ENCODE measurements at regions not wholly inside any gene's neighbourhood (a gene's known extent, or its start where the extent isn't known, plus 50 kb on each side); places are given as distances from the start of the nearest gene placed in this dataset.

DNA sequence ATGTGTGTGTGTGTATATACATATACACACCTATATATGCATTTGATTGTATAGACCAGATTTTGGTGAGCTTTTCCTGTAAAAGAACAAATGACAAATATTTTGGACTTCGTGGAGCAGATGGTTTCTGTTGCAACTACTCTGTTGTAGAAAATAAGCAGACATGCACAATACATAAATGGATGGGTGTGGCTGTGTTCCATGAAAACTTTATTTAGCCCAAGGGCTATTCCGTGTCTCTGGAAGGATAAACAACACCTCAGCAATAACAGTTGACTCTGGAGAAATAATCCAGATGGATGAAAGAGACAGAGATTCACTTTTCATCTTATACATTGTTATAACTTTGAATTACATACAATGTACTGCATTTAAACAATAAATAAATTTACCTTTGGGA, 441.4 kb downstream of the CNTN3 start:
- H3K9me2 ChIP-seq (ENCODE audit: insufficient read depth, low read length) = no peaks in the 10 kb centered on the region
- H2AFZ ChIP-seq (ENCODE audit: low read depth, low read length) = no peak overlapping the region
- no peaks in the 10 kb centered on the region for H3K79me2 ChIP-seq (replicated peaks; ENCODE audit: insufficient read depth, low read length)
- no peak overlapping the region for H3K4me2 ChIP-seq (ENCODE audit: low read length)
- no peak overlapping the region for H3K9ac ChIP-seq (ENCODE audit: low read length)
- no peaks in the 10 kb centered on the region for H3K36me3 ChIP-seq (ENCODE audit: insufficient read depth, low read length)
- H3F3A ChIP-seq (ENCODE audit: insufficient read depth, low read length, poor library complexity, severe bottlenecking) = no peaks in the 10 kb centered on the region
- no peaks in the 10 kb centered on the region for H3K27me3 ChIP-seq (ENCODE audit: insufficient read depth, low read depth, low read length)
- H3K9me3 ChIP-seq (ENCODE audit: low read length) = no peaks in the 10 kb centered on the region
- no peak overlapping the region for H3K4me3 ChIP-seq (ENCODE audit: low read length)
- no peaks in the 10 kb centered on the region for H4K20me1 ChIP-seq (ENCODE audit: insufficient read depth)
- no peak overlapping the region for H3K27ac ChIP-seq (ENCODE audit: low read length)
- no peak for TF ChIP-seq TAF1 (IDR thresholded peaks at IDR 0.05; ENCODE audit: low read depth)
- TF ChIP-seq POLR2AphosphoS5 (IDR thresholded peaks at IDR 0.05) = no peak
- no peak for TF ChIP-seq CTCF (IDR thresholded peaks at IDR 0.05; ENCODE audit: poor library complexity, severe bottlenecking)
- TF ChIP-seq SMC3 (conservative IDR thresholded peaks at IDR 0.05; ENCODE audit: poor library complexity) = no peak
- no peak for TF ChIP-seq EZH2 (IDR thresholded peaks at IDR 0.05; ENCODE audit: borderline replicate concordance, insufficient read depth, low read length, poor library complexity, severe bottlenecking)
- TF ChIP-seq RAD21 (conservative IDR thresholded peaks at IDR 0.05) = no peak
- no peak for TF ChIP-seq EP300 (conservative IDR thresholded peaks at IDR 0.05; ENCODE audit: poor library complexity, severe bottlenecking)
- TF ChIP-seq MXI1 (conservative IDR thresholded peaks at IDR 0.05; ENCODE audit: poor library complexity, severe bottlenecking) = no peak
- TF ChIP-seq, protein P1, sequence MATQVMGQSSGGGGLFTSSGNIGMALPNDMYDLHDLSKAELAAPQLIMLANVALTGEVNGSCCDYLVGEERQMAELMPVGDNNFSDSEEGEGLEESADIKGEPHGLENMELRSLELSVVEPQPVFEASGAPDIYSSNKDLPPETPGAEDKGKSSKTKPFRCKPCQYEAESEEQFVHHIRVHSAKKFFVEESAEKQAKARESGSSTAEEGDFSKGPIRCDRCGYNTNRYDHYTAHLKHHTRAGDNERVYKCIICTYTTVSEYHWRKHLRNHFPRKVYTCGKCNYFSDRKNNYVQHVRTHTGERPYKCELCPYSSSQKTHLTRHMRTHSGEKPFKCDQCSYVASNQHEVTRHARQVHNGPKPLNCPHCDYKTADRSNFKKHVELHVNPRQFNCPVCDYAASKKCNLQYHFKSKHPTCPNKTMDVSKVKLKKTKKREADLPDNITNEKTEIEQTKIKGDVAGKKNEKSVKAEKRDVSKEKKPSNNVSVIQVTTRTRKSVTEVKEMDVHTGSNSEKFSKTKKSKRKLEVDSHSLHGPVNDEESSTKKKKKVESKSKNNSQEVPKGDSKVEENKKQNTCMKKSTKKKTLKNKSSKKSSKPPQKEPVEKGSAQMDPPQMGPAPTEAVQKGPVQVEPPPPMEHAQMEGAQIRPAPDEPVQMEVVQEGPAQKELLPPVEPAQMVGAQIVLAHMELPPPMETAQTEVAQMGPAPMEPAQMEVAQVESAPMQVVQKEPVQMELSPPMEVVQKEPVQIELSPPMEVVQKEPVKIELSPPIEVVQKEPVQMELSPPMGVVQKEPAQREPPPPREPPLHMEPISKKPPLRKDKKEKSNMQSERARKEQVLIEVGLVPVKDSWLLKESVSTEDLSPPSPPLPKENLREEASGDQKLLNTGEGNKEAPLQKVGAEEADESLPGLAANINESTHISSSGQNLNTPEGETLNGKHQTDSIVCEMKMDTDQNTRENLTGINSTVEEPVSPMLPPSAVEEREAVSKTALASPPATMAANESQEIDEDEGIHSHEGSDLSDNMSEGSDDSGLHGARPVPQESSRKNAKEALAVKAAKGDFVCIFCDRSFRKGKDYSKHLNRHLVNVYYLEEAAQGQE (IDR thresholded peaks at IDR 0.05; ENCODE audit: borderline replicate concordance) = no peak

- H2AFZ ChIP-seq (ENCODE audit: low read depth, low read length) = no peak overlapping the region
- H3K79me2 ChIP-seq (replicated peaks; ENCODE audit: insufficient read depth, low read length) = no peaks in the 10 kb centered on the region
- H4K20me1 ChIP-seq (ENCODE audit: insufficient read depth) = no peaks in the 10 kb centered on the region
Observed at GRCh38 chr3:74167926-74168325, 446.5 kb downstream of the CNTN3 start.

More at GRCh38 chr3:74167926-74168325, 446.5 kb downstream of the CNTN3 start:
- H3K27ac ChIP-seq (ENCODE audit: low read length) = no peak overlapping the region
- no peaks in the 10 kb centered on the region for H3K27me3 ChIP-seq (ENCODE audit: insufficient read depth, low read depth, low read length)
- no peaks in the 10 kb centered on the region for H3K9me3 ChIP-seq (ENCODE audit: low read length)
- no peak overlapping the region for H3K4me2 ChIP-seq (ENCODE audit: low read length)
- no peak overlapping the region for H3K9ac ChIP-seq (ENCODE audit: low read length)
- no peaks in the 10 kb centered on the region for H3K9me2 ChIP-seq (ENCODE audit: insufficient read depth, low read length)
- H3K4me3 ChIP-seq (ENCODE audit: low read length) = no peak overlapping the region
- TF ChIP-seq CTCF (IDR thresholded peaks at IDR 0.05; ENCODE audit: poor library complexity, severe bottlenecking) (no peak), EP300 (conservative IDR thresholded peaks at IDR 0.05; ENCODE audit: poor library complexity, severe bottlenecking) (no peak), TAF1 (IDR thresholded peaks at IDR 0.05; ENCODE audit: low read depth) (no peak), RAD21 (conservative IDR thresholded peaks at IDR 0.05) (no peak), MXI1 (conservative IDR thresholded peaks at IDR 0.05; ENCODE audit: poor library complexity, severe bottlenecking) (no peak), SMC3 (conservative IDR thresholded peaks at IDR 0.05; ENCODE audit: poor library complexity) (no peak), POLR2AphosphoS5 (IDR thresholded peaks at IDR 0.05) (no peak), EZH2 (IDR thresholded peaks at IDR 0.05; ENCODE audit: borderline replicate concordance, insufficient read depth, low read length, poor library complexity, severe bottlenecking) (no peak)
- TF ChIP-seq, protein P1 (IDR thresholded peaks at IDR 0.05; ENCODE audit: borderline replicate concordance) = no peak
- H3F3A ChIP-seq (ENCODE audit: insufficient read depth, low read length, poor library complexity, severe bottlenecking) = no peaks in the 10 kb centered on the region
- H3K36me3 ChIP-seq (ENCODE audit: insufficient read depth, low read length) = no peaks in the 10 kb centered on the region
